GM12891 (cell line): ENCODE measurements at regions not wholly inside any gene's neighbourhood (a gene's known extent, or its start where the extent isn't known, plus 50 kb on each side); places are given as distances from the start of the nearest gene placed in this dataset.

ENCODE experiments used
- POLR2A ChIP-seq: IDR thresholded peaks from 2 replicates; pipeline ENCODE4 v1.6.1; 2011; ENCODE audit warnings: low read depth, low read length, control low read depth
- POLR2AphosphoS5 ChIP-seq: IDR thresholded peaks from 2 replicates; pipeline ENCODE4 v1.6.1; 2011; ENCODE audit warnings: low read depth, low read length, control low read depth
- SPI1 ChIP-seq: IDR thresholded peaks from 2 replicates; pipeline ENCODE4 v1.6.1; 2011; ENCODE audit warnings: low read depth, low read length, control low read depth

DNA sequence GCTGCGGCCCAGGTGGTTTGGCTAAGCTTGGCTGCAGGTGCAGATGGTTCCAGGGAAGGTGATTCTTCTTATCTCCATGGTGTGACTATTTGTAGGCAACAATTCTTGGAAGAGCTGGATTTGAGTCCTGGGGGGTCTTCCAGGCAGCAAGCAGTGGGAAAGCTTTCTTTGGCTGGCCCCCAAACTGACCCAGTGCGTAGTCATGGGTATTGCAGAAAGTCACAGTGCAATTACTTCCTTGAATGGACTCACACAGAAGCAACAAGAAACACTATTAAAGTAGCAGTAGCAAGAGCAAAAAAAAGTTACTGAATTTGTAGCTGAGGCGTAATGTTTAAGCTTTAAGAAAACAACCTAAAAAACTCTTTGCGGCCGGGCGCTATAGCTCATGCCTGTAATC, 293.6 kb upstream of the ATP5MC3 start:
- TF ChIP-seq POLR2AphosphoS5 (no peak), POLR2A (no peak), SPI1 (no peak)
